COLO668 (cell line): ENCODE measurements at regions not wholly inside any gene's neighbourhood (a gene's known extent, or its start where the extent isn't known, plus 50 kb on each side); places are given as distances from the start of the nearest gene placed in this dataset.

ENCODE experiments used
- DNase-seq: peaks from one replicate; lab custom pipeline; 2025; ENCODE audit not compliant: unreplicated experiment; lab: John Stamatoyannopoulos, UW

DNA sequence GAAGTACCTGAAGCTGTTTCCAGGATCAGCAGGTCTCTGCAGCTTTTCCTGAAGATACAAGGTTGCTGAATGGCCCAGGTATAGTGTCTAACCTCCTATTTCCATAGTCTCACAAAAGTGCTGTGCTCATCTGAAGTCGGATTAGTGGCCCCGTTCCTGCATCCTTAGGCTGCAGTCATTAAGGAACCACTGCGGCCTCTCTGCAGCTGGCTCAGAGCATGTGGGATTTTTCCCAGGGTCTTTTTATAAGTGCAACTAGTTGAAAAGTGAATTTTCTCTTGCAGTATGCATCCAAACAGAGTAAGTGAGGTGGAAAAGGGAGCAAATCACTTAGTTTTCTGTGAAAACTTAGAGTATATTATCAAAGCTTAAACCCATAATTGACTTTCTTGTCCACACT is 565.3 kb upstream of the NEGR1 start:
- DNase-seq: no peak

DNA sequence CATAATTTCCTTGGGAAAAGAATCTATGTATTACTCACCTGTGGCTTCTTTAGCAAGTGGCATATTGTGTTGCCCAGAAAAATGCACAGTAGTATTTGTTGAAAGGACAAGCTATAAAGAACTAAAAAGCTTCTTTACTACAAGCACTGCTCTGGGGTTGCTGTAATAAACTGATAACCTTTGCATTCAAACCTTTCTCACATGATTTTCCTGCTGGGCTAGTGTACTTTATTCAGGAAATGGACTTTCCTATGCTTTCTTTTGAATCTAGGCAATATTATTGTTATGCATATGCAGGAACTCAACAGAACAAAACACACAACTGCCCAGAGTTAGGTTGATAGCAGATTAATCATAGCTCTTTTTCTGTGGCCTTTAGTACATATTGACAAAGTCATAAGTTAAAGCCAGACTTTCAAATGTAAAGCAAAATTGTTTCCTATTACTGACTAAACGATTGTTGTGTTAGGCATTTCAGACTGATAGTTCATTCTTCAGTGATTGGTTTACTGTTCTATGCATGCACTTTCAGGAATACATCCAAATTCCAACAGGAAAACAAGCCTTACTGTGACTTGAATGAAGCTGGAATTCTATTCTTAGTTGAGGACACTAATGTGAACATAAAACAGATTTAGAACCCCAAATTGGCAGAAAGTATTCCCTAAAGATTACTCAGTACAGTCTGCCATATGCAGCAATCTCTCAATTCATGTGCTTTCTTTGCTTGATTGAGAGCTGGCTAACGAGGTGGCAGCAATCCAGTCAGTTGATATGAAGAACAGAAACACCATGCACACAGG is 564.3 kb upstream of the NEGR1 start:
- DNase-seq: no peak

DNA sequence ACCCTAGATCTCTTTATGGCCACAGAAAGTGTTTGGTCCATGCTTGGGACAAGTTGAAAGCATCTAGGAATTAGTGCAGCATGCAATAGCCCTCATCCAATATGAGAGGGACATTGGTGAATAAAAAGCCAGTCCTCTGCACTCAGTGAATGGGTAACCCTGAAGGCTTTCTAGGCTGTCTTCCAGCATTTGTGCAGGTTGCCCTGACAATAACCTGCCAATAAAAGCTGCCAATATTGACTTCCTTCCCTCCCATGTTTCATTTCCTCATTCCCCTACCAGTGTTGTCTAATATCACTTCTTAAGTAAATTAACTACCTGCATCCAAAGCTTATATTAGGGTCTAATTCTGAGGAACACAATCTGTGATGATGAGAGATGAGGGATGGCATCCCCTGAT is 563.6 kb upstream of the NEGR1 start:
- DNase-seq: no peak

DNA sequence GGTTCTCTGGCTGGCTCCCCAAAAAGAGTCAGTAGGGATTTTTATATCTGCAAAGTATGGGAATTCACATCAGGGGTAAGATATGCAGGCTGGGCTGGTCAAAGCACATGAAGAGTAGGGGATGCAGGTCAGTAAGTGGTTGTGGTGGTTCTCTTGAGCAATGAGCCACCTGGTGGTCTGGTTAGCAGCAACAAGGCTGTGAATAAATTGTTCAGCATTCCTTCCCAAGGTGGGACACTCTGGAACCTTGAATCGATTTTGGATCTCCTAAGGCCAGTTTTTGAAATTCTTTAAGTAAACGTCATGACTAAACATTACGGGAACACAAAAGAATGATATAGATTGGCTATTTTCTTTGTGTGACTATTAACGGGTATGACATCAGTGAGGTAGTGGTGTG is 563.0 kb upstream of the NEGR1 start:
- no peak for DNase-seq

DNA sequence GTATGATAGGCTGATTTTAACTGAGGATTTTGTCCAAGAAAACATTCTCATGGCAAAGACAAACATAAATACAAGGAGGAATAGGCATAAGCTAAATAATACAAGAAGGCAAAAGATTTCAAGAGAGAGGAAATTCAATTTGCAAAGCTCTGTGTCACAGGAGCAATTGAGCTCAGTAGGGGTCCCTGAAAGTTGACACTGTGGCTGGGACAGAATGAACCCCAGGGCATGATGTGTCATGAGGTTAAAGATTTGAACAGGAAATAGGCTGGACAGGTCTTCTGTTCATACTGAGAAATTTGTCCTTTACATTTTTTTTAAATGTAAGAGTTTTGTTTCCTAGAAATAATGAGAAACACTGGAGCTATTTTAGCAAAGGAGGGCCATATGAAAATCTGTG is 555.4 kb upstream of the NEGR1 start:
- no peak for DNase-seq

DNA sequence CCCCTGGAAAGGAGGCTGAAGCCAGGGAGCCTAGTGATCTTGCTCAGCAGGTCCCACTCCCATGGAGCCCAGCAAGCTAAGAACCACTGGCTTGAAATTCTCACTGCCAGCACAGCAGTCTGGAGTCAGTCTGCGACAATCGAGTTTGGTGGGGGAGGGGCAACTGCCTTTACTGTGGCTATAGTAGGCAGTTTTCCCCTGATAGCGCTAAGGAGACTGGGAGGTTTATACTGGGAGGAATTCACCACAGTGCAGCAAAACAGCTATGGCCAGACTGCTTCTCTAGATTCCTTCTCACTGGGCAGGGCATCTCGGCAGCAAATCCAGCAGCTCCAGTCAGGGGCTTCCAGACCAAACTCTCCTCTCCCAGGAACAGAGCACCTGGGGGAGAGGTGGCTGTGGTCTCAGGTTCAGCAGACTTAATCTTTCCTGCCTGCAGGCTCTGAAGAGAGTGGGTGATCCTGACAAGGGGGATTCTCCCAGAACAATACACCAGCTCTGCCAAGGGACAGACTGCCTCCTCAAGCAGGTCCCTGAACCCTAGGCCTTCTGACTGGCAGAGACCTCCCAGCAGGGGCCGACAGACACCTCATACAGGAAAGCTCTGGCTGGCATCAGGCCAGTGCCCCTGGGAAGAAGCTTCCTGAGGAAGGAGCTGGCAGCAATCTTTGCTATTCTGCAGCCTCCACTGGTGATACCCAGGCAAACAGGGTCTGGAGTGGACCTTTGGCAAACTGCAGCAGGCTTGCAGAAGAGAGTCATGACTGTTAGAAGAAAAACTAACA is 548.5 kb upstream of the NEGR1 start:
- no peak for DNase-seq

DNA sequence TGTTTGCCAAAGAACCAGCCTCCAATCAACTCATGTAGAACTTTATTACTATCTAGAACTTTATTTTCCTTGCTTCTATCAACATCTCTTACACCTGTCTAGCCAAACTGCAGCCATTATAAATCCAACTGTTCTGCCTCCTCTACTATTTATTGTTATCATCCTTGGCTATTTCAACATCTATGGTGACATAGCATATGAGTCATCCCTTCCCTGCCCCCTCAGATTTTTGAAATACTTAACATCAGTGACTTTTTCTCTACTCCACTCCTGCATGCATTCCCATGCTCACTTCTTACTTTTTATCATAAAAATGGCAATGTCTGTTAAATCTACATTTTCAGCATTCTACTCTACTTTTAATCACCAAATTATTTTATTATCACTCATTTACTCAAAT is 544.9 kb upstream of the NEGR1 start:
- no peak for DNase-seq

DNA sequence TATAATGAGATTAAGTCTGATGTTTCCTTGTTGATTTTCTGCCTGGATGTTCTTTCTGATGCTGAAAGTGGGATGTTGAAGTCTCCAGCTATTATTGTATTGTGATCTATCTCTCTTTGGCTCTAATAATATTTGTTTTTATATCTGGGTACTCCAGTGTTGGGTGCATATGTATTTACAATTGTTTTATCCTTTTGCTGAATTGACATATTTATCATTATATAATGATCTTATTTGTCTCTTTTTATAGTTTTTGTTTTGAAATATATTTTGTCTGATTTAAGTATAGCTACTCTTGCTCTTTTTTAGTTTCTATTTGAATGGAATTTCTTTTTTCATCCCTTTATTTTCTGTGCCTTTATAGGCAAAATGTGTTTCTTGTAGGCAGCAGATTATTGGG is 522.2 kb upstream of the NEGR1 start:
- DNase-seq: no peak

DNA sequence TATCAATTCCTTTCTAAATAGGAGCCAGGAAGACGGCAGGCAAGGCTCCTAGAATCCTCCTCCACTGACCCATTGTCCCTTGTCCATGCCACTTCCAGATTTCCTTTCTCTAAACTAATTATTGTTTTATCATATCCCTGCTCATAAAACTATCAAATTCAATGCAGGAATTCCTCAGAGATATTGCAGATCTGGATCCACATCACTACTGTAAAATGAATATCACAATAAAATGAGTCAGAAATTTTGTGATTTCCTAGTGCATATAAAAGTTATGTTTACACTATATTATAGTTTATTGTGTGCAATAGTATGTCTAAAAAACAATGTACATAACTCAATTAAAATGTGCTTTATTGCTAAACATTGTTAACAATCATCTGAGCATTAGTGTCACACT is 498.7 kb upstream of the NEGR1 start:
- DNase-seq: no peak

DNA sequence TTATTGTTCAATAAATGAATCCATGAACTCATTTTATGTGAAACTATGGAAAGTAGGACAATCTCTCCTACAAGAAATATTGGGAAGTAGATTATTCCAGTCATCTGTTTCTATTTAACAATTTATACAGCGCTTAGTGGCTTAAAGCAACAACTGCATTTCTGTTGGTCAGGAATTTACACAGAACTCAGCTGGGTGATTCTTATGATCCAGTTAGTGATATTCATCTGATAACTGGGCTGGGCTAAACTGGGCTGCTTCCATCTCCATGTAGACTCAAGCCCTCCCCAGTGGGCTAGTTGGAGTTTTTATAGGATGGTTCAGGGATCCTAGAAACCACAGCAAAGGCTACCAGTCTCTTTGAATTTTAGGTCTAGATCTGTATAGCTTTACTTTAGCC is 497.9 kb upstream of the NEGR1 start:
- no peak for DNase-seq

DNA sequence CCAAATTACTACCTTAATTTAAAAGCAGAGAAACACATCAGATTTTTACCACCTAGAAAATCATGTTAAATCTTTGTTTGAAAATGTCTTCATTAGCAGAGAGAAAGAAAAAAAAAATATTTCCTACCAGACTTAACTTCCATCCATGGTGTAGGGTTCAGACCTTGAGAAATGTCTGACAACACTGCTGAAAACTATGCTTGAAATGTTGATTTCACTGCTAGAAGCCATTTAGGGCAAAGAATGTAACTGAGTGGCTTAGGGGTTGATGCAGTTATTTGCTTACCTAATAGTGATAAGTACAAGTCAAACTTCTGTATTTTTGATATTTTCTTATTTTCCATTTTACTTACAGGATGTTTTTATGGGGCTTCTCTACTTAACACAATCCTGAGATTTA is 495.6 kb upstream of the NEGR1 start:
- no peak for DNase-seq

DNA sequence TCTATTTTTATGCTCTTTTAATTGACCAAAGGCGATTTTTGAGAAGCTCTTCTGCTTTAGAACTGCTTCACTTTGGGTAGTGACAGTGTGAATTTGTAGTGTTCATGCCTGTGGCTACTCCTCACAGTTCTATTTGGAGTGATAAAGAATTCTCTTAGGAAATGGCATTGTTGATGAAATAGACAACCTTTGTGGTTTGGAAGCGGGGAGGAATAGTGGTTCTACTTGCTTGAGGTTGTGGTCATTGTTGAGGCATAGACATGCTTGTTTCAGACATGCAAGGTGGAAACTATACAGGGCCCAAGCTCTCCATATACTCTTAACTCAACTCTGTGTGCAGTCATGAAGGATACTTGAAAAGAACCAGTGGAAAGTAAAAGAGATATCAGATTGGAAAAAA is 481.1 kb upstream of the NEGR1 start:
- DNase-seq: no peak

DNA sequence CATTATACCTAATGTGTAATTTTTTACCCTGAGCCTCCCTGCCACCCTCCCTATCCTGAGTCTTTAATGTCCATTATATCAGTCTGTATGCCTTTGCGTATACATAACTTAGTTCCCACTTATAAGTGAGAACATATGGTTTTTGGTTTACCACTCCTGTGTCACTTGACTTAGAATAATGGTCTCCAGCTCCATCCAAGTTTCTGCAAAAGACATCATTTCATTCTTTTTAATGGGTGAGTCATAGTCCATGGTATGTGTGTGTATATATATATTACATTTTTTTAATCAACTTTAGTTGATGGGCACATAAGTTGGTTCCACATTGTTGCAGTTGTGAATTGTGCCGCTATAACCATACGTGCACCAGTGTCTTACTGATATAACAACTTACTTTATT is 477.1 kb upstream of the NEGR1 start:
- DNase-seq: no peak

DNA sequence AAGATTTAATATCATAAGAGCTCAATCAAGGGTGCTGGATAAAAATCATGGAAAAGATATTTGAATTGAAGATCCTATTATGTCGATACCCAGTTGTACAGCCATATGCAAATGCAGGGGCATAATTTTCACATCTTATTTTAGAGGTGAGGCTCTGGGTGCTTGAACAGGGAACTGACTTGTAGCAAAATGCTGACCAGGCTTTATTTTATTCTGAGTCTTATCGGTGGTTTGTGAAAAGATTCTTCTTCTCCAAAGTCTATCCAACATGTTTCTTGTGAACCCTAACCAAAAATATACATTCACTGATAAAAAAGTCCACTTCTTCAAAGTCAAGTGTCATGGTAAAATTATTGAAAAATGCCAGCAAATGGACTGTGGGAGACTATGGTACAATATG is 475.5 kb upstream of the NEGR1 start:
- no peak for DNase-seq

DNA sequence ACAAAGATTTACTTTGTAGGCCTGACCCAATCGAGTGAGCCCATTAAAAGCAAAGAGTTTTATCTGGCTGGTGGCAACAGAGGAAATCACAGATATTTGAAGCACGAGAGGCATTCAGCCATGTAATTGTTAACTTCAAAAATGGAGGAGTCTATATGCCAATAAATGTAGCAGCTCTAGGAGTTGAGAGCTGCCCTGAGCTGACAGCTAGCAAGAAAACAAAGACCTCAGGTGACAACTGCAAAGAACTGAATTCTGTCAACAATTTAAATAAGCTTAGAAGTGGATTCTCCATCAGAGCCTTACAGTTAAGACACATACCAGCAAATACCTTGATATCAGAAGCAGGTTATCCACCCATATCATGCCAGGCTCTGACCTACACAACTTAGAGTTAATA is 463.1 kb upstream of the NEGR1 start:
- DNase-seq: no peak

DNA sequence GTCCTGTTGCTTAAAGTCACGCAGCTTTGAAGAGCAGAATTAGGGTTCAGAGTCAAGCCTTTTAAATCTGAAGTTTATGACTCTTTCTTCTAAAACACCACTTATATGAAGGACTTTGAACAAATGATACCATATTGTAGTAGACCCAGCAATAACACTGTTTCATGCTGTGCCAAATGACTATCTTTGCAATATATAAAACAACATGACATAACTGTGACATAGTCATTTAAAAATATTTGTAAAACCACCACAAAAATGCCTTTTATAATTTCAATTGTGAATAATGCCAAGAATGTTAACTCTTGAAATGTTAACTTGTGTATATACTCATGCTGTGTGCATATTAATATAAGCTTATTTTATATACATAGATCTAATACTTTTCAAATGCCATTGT is 452.1 kb upstream of the NEGR1 start:
- no peak for DNase-seq

DNA sequence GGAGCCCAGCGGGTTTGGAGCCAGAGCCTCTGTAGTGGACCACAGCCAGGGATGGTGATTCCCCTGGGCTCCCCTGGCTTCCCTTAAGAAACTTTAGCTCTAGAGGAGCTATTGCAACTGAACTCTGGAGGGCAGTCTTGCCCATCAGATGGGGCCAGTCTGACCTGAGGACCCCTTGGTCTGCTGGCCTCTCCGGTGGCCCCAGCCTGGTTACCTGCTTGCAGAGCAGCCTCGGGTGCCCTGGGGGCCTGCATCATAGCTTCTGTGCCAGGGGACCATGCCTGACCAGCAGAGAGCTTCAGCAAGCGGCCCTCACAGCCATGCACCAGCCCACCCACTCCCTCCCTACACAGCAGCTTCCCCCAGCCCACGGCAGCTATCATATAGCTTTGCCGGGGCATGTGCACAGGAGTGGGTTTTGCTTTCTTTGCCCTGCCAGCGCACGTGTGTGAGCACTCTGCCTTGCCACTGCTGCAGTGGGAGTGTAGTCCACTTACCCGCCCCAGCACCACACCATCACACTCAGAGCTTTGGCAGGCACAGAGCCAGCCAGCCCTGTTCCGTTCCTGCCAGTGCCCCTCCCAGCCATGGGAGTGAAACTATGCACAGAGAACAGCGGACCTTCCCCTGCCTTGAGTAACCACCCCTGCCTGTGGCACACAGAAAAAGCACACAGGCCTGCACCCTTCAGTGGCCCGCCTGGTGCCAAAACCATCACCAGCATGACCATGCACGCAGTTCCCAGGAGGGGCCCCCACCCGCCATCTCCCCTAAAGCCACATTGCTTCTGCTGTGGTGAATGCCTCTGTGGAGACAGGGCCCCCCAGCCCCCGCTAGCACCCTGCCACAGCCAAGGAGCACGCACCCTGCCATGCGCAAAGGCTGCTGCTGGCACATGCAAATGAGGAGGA is 442.9 kb upstream of the NEGR1 start:
- DNase-seq: no peak

DNA sequence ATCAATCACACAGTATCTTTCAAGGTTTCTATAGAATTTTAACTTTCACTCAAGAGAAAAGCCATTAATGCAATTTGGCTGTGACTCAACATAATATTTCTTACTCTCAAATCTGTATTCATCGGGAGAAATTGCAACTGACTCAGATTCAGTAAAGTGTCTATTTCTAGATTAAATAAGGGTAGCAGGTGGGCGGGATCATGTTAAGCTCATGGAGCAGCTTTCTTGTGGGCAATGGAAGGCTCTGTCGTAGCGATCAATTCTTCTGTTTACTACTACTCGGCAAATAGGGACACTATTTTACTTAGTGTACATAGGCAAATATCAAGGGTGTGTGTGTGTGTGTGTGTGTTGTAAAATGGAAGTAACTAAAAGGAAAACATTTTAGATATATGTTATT is 423.6 kb upstream of the NEGR1 start:
- DNase-seq: no peak

DNA sequence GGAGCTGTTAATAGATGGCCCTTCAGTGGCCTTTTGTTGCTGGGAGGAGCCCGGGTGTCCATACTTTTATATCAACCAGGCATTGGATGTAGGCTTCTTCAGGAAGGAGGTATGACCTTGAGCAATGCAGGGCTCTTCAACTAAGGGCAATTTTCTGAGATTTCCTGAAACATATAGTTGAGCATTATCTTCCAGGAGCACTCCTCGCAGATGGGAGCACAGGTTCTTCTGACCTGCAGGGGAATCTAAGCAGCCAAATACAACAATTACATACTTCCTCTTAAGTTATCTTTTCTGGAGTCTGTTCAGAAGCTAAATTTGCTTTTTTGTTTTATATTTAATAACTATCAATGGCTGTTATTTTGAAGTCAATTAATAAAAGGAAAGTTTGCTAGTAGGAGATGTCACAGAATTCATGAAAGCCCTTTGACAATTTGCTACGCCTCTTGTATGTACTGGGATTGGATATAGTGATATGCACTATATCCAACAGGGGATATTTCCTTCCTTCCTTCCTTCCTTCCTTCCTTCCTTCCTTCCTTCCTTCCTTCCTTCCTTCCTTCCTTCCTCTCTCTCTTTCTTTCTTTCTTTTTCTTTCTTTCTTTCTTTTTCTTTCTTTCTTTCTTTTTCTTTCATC is 422.6 kb upstream of the NEGR1 start:
- no peak for DNase-seq

DNA sequence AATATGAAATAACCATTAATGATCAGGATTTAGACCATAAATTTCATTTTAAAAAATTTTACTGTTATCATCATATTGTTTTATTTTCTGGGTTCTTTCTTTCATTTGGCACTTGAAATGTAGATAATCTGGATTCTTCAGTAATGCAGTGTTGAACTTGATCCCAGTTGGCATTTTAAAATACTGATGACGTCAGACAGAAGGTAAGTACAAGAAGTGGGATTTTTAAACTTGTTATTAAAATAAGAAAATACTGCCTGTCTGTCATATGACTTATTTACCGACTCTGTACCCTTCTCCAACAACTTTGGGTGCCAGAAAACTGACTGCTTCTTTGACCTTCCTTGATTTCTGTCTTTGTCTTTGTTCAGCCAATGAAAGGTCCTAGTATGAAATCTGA is 415.1 kb upstream of the NEGR1 start:
- DNase-seq: no peak

DNA sequence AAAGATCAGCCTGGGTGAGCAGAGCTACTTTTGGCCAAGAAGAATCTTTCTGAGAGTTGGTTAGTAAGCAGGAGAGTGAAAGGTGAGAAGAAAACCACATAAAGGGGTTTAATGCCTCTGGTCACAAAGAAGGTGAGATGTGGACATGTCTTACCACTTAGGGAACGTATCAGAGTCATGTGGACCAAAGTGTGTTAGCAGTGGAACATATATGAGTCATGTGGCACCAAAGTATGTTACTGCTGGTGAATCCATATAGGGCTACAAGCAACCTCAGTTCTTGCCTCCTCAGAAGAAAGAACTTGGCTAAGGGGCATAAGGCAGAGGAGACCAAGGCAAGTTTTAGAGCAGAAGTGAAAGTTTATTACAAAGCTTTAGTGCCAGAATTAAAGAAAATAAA is 411.6 kb upstream of the NEGR1 start:
- no peak for DNase-seq
